NT2/D1 (cell line): ENCODE measurements at regions not wholly inside any gene's neighbourhood (a gene's known extent, or its start where the extent isn't known, plus 50 kb on each side); places are given as distances from the start of the nearest gene placed in this dataset.

Experiments used
- DNase-seq: peaks from one replicate; pipeline ENCODE4 v3.0.0-alpha.2; 2011; ENCODE audit warnings: low read depth, low spot score
- H3K27me3 ChIP-seq: 2 replicates; pipeline ENCODE4 v1.6.0; 2011; ENCODE audit warnings: mild to moderate bottlenecking; ENCODE audit not compliant: insufficient read length, insufficient read depth
- H3K36me3 ChIP-seq: 2 replicates; pipeline ENCODE4 v1.6.1; 2011; ENCODE audit warnings: mild to moderate bottlenecking, low read length, mixed read lengths; ENCODE audit not compliant: insufficient read depth, insufficient read length
- H3K4me1 ChIP-seq: 2 replicates; pipeline ENCODE4 v1.5.1; 2011; ENCODE audit not compliant: insufficient read depth, insufficient read length
- H3K4me3 ChIP-seq: 2 replicates; pipeline ENCODE4 v1.5.1; 2011; ENCODE audit warnings: low read depth; ENCODE audit not compliant: insufficient read length
- H3K9ac ChIP-seq: 2 replicates; pipeline ENCODE4 v1.6.0; 2011; ENCODE audit warnings: low read depth; ENCODE audit not compliant: insufficient read length
- H3K9me3 ChIP-seq: 2 replicates; pipeline ENCODE4 v1.5.1; 2011; ENCODE audit warnings: mild to moderate bottlenecking, low read length; ENCODE audit not compliant: insufficient read depth
- SUZ12 ChIP-seq: IDR thresholded peaks from 2 replicates; pipeline ENCODE4 v1.6.1; 2011; ENCODE audit not compliant: insufficient read length, insufficient read depth; ENCODE audit errors: extremely low read depth
- YY1 ChIP-seq: IDR thresholded peaks from 2 replicates; pipeline ENCODE4 v1.6.1; 2011; ENCODE audit not compliant: insufficient read length, insufficient read depth
- ZNF274 ChIP-seq: IDR thresholded peaks from 2 replicates; pipeline ENCODE4 v1.6.1; 2011; ENCODE audit warnings: mild to moderate bottlenecking, low read depth, low read length

DNA sequence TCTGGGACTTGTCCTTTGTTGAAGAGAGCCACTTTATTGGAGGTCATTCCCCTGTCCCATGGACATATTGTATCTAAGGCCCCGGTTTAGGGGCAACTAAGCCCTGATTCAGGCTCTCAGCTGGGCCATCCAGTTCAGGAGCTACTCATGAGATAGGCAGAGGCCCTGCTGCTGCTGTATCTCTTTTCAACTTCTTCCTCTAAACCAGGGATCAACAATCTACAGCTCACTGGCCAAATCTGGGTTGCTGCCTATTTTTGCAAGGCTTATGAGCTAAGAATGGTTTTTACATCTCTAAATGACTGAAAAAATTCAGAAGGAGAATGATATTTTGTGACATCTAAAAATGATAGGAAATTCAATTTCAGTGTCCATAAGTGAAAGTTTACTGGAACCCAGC, 166.8 kb upstream of the GLI3 start:
- no peaks in the 10 kb centered on the region for H3K9me3 ChIP-seq
- H3K9ac ChIP-seq, result no peak overlapping the region
- DNase-seq, result no peak
- no peaks in the 10 kb centered on the region for H3K4me1 ChIP-seq
- no peak for TF ChIP-seq SUZ12
- TF ChIP-seq ZNF274, result no peak
- no peak for TF ChIP-seq YY1
- H3K36me3 ChIP-seq, result no peaks in the 10 kb centered on the region
- H3K4me3 ChIP-seq, result no peak overlapping the region
- H3K27me3 ChIP-seq, result no peaks in the 10 kb centered on the region

DNA sequence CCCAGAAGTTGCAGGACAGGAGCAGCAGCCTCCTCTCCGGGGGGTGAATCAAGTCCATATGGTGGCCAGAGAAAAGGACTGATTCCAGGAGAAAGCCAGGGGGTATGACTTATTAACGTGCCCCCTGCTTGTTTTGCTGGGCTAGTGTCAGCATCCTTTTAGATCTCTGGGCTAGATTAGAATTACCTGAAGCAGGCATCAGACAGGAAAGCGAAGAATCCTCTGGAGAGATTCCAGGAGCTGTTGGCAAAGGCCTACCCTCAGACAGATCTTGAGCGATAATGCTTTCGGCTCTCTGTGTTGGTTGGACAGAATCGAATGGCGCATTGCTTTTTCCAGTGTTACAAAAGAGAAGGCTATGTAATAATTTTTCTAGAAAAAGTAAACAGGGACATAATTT, 164.0 kb upstream of the GLI3 start:
- no peak overlapping the region for H3K4me3 ChIP-seq
- no peak for DNase-seq
- H3K27me3 ChIP-seq, result no peaks in the 10 kb centered on the region
- no peaks in the 10 kb centered on the region for H3K36me3 ChIP-seq
- H3K9ac ChIP-seq, result no peak overlapping the region
- no peaks in the 10 kb centered on the region for H3K4me1 ChIP-seq
- no peak for TF ChIP-seq YY1
- no peak for TF ChIP-seq SUZ12
- no peak for TF ChIP-seq ZNF274
- H3K9me3 ChIP-seq, result no peaks in the 10 kb centered on the region

DNA sequence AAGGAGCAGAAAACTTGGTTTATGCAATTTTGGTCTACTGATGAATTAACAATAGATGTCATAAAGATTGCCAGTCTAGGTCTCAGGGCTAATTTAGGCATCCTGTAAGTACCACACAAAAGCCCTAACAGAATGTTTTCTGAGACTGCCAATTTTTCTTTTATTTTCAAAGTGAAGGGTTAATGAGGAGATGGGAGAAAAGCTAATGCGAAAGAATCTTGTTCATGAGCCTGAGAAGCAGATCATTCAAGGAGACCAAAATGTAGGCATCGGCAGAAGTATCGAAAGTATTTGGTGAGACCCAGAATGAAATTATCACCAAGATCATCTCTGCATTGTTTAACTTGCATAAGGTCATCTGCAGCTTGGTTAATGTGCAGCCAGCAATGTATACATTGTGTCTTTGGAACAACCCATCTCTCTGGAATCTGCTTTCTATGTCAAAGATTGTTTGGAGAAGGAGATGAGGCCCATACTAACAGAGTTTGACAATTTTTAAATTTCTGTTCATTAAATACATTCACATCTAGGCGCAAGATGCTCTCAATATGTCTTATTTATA, 163.3 kb upstream of the GLI3 start:
- TF ChIP-seq SUZ12, result no peak
- no peak for TF ChIP-seq YY1
- no peak for TF ChIP-seq ZNF274
- H3K36me3 ChIP-seq, result no peaks in the 10 kb centered on the region
- no peak overlapping the region for H3K4me3 ChIP-seq
- no peaks in the 10 kb centered on the region for H3K4me1 ChIP-seq
- H3K27me3 ChIP-seq, result no peaks in the 10 kb centered on the region
- DNase-seq, result no peak
- no peak overlapping the region for H3K9ac ChIP-seq
- H3K9me3 ChIP-seq, result no peaks in the 10 kb centered on the region

DNA sequence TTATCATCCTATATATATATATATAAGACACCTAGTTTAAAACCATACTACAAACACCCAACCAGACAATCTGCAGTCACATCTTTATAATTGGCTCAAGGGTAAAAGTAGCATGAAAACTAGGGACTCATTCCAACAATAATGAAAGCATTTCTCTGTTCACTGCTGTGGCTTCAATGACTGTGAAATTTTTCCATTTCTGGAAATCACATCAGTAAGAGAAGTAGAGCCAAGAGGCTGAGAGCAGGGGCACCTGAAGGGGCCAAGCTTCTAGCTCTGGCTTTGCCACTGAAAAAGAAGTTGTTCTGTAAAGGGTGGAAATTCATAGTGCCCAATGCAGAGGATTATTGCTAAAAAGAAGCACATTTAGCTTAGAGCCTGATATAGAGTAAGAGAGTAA, 158.6 kb upstream of the GLI3 start:
- no peaks in the 10 kb centered on the region for H3K9me3 ChIP-seq

DNA sequence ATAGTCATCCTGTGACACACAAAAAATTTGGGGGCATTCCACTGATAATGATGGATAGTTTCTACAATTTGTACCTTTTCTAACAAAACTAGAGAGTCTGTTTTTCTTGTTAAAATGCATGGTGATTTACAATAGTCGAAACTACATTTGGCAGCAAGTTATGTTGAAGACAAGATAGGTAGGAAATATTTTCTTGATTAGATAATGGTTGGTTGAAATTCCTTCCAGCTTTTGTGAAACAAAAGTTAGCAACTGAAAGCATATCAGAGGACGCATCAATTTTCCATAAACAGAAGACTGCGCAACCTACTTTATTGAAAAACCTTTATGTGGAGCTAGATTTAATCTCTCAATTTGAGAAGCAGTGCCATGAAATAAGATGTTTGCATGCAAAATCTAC, 155.8 kb upstream of the GLI3 start:
- no peaks in the 10 kb centered on the region for H3K9me3 ChIP-seq
- TF ChIP-seq YY1 (no peak), SUZ12 (no peak), ZNF274 (no peak)
- DNase-seq, result no peak
- H3K27me3 ChIP-seq, result no peaks in the 10 kb centered on the region
- H3K9ac ChIP-seq, result no peak overlapping the region
- no peaks in the 10 kb centered on the region for H3K4me1 ChIP-seq
- H3K4me3 ChIP-seq, result no peak overlapping the region
- no peaks in the 10 kb centered on the region for H3K36me3 ChIP-seq

More for the DNA sequence above, 158.6 kb upstream of the GLI3 start:
- TF ChIP-seq YY1 (no peak), ZNF274 (no peak), SUZ12 (no peak)
- no peak overlapping the region for H3K4me3 ChIP-seq
- H3K9ac ChIP-seq, result no peak overlapping the region
- H3K4me1 ChIP-seq, result no peaks in the 10 kb centered on the region
- no peaks in the 10 kb centered on the region for H3K36me3 ChIP-seq
- H3K27me3 ChIP-seq, result no peaks in the 10 kb centered on the region
- DNase-seq, result no peak

DNA sequence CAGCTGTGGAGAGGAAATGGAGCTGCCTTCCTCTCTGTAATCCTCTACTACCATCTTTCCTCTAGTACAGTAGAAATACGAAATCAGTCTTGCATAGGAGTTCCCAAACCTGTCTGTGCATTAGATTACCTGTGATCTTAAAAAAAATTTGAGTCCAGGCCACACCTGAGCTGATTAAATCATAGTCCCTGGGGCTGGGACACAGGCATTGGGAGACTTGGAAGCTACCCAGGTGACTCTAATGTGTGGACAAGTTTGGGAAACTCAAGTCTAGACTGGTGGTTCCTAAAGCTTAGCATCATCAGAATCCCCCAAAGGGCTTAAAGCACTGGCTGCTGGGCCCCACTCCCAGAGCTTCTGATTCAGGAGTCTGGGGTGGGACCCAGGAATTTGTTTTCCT, 152.7 kb upstream of the GLI3 start:
- Histone ChIP-seq H3K27me3 (no peaks in the 10 kb centered on the region), H3K9ac (no peak overlapping the region), H3K9me3 (no peaks in the 10 kb centered on the region), H3K4me3 (no peak overlapping the region), H3K4me1 (no peaks in the 10 kb centered on the region), H3K36me3 (no peaks in the 10 kb centered on the region)
- no peak for DNase-seq
- no peak for TF ChIP-seq YY1
- TF ChIP-seq ZNF274, result no peak
- TF ChIP-seq SUZ12, result no peak

DNA sequence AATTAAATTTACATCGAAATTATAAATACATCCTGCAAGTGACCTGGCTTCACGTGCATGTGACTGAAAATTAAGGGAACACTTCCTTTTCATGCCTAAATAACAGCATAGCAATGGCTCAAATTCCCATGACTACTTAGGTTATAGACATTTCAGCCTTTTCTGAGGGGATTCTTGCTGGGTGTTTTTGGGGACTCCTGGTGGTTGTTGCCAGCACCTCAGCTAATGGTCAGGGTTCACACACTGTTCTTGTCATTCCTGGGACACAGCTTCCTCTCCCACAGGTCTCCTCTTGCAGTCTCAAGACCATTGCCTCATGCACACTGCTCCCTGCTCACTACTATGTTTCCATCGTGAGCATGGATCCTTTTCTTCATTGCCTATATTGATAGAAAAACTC, 148.9 kb upstream of the GLI3 start:
- no peak for DNase-seq
- TF ChIP-seq YY1, result no peak
- TF ChIP-seq SUZ12, result no peak
- TF ChIP-seq ZNF274, result no peak
- H3K4me3 ChIP-seq, result no peak overlapping the region
- H3K9ac ChIP-seq, result no peak overlapping the region
- H3K9me3 ChIP-seq, result no peaks in the 10 kb centered on the region
- H3K4me1 ChIP-seq, result no peaks in the 10 kb centered on the region
- H3K36me3 ChIP-seq, result no peaks in the 10 kb centered on the region
- no peaks in the 10 kb centered on the region for H3K27me3 ChIP-seq

DNA sequence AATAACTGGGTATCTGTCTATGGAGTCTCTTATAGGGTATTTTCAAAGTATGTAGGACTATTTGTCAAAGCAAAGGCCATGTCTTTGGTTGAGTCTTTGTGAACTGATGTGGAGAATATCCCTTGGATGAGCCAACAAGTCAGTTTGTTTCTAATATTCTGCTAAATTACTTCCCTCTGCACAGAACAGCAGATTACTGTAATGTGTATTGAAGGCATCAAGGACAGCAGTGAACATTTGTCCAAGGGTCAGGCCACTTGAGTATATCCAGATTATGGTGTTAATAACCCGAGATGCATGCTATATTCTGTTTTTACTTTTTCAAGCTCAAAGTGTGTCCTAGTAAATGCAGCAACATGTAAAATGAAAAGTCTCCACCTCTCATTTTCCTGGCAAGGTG, 144.2 kb upstream of the GLI3 start:
- Histone ChIP-seq H3K36me3 (no peaks in the 10 kb centered on the region), H3K9ac (no peak overlapping the region), H3K4me3 (no peak overlapping the region), H3K4me1 (no peaks in the 10 kb centered on the region), H3K27me3 (no peaks in the 10 kb centered on the region), H3K9me3 (no peaks in the 10 kb centered on the region)
- TF ChIP-seq ZNF274 (no peak), YY1 (no peak), SUZ12 (no peak)
- DNase-seq, result no peak
